ENCODE measurements at regions not wholly inside any gene's neighbourhood (a gene's known extent, or its start where the extent isn't known, plus 50 kb on each side); places are given as distances from the start of the nearest gene placed in this dataset.
A peak's percentile ranks its signal among the peaks of the same experiment; 100 is the strongest.
"Not testable (repeated sequence)": the region's sequence is repeated elsewhere in the genome, so short reads cannot be mapped to it uniquely, and the experiment has no call there.

GRCh38 chr5:94025788-94026473, 284.5 kb upstream of the POU5F2 start:
- DNase-seq (ENCODE audit: low spot score) = no peak

DNA sequence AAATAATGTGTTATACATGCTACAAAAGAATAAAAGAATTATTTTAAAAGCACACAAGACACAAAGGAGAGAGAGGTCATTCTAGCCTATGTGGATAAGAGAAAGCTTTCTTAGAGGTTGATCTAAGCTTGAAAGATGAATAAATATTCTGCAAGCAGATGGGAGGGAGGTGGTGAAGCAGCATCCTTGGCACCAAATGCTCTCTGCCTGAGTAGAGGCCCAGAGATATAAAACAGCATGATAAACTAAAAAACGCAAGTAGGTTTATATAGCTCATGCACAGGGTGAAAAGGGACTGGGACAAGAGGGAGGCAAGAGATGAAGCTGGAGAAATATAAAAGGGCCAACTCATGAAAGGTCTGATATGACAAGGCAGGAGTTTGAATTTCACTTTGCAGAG, 283.2 kb upstream of the POU5F2 start:
- no peak for DNase-seq (ENCODE audit: low spot score)

- no peak for DNase-seq (ENCODE audit: low spot score)
These were observed 282.7 kb upstream of the POU5F2 start for GRCh38 chr5:94024101-94024500.

DNA sequence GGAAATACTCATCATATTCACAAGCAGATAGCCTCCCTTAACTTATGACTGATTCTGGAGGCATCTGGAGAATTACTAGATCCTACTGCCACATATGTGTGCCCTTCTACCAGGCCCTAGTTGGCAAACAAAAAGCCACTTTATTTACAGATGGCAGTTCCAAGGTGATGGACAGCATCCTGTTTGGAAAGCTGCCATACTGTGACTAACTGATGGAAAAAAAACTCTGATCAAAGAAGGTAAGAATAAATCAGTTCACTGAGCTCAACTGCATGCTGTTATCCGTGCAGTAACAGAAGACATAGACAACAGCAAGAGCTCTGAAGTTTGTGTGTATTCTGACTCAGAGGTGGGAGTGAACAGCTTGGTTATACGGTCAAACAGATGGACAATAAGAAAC, 279.8 kb upstream of the POU5F2 start:
- peak; percentile 94 for DNase-seq (ENCODE audit: low spot score)

DNA sequence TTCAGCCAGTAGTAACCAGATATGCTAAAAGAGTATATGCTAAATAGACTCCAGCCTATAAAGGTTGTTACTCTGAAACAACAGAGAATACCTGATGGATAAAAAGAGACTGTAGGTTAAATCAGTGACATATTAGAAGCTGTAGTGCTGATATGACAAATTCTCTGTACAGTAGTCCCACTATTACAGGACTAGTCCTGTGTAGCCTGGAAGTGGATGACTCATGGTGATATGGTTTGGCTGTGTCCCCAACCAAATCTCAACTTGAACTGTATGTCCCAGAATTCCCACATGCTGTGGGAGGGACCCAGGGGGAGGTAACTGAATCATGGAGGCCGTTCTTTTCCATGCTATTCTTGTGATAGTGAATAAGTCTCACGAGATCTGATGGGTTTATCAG, 276.2 kb upstream of the POU5F2 start:
- DNase-seq (ENCODE audit: low spot score) = peak; percentile 66

GRCh38 chr5:94010814-94011213, 269.4 kb upstream of the POU5F2 start:
- no peak for DNase-seq (ENCODE audit: low spot score)

GRCh38 chr5:94009161-94009560, 267.8 kb upstream of the POU5F2 start:
- DNase-seq (ENCODE audit: low spot score) = no peak

DNA sequence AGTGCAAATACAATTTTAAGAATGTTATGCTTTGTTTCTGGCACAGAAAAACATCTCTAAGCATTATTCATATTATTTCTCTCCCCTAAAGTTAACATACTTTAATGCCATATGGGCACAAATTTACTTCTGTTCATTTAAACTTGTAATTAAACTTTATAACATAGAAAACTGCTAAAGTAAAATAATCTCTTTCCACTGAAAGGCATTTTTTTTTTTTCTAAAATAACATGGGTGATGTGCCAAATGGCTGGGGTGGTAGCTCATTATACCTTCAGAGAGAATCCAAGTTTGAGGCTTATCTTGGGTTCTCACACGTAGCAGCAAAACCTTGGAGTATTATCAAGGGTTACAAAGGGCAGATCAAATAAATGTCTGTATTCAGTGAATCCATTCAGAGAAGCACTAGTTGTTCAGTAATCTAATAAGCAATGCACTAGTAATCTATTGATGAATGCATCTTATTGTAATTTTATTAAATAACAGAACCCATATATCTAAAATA, 257.6 kb upstream of the POU5F2 start:
- DNase-seq (ENCODE audit: low spot score) = no peak

DNA sequence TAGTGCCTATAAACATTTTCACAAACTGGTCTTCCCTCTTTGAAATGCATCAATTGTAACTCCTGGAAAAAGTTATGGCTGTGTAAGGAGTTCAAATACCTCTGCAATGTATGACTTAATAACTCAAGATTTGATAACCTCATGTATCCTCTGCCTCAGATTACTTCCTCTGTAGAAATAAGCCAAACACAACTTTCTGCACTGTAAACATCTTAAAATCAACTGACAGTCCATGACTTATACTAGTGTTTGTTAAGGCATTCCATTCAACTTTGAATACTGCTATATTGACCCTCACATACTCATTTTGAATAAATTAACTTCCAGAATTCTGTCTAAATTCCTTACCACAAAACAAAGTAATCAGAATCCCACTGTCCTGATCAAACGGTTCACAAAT, 256.2 kb upstream of the POU5F2 start:
- no peak for DNase-seq (ENCODE audit: low spot score)

DNA sequence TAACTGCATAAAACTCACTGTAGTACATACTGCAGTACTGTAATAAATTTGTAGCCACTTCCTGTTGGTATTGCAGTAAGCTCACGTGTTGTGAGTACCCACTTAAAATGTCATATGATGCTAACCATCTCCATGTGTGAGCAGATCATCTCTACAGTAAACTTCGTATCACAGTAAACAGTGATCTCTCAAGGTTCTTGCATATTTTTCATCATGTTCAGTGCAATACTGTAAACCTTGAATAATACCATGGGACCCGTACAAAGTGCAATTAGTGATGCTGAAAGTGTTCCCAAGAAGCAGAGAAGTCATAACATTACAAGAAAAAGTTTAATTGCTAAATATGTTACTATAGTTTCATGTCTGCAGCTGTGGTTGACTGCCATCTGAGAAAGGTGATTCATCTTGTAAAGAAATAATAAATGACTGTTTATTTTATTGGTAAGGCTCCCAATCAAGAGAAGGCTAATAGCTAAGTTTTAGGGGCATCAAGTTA, 253.8 kb upstream of the POU5F2 start:
- DNase-seq (ENCODE audit: low spot score) = peak; percentile 22

DNA sequence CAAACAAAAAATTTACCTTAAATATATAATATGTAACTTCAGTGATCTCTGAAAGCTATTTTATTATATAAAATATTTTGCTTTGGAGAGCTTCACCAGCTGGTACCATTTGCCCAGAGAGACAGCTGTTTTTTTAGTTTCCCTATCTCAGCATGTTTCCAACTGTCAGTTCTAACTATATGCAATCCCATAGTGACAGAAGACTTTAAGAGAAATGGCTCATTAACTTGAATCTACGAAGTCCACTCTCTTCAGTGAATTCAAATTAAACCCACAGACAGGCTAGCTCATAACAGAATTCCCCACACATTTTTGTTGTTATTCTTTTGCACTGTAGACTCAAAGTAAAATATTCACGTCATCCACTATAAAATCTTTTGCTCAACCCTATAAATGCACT, 251.8 kb upstream of the POU5F2 start:
- DNase-seq (ENCODE audit: low spot score) = no peak

DNA sequence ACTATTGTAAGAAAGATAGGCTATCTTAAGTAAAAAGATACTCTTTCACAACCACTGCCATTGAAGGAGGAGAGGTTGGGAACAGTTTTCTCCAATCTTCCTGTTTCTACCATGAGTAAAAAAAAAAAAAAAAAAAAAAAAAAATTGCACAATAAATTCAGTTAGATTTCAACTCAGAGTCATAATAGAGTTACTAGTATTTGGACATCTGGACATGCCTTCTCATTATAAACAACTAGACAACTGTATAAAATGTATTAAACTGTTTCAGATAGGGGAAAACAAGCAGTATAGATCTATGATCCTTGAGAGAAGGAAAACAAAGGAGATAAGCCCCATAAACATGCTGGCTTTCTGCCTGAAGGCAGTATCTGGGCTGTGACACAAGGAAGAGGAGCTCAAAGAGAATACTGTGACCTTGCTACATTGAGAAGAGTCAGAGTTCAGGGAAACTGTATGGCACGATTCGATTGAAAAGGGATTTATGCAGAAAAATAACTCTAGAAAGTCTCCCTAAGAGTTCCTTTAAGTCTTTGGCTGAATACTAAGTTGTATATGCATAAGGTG, 249.2 kb upstream of the POU5F2 start:
- DNase-seq (ENCODE audit: low spot score) = no peak

GRCh38 chr5:93985940-93986570, 244.7 kb upstream of the POU5F2 start:
- DNase-seq (ENCODE audit: low spot score) = not testable (repeated sequence)

- no peak for DNase-seq (ENCODE audit: low spot score)
These were observed 236.8 kb upstream of the POU5F2 start for GRCh38 chr5:93978222-93978621.

DNA sequence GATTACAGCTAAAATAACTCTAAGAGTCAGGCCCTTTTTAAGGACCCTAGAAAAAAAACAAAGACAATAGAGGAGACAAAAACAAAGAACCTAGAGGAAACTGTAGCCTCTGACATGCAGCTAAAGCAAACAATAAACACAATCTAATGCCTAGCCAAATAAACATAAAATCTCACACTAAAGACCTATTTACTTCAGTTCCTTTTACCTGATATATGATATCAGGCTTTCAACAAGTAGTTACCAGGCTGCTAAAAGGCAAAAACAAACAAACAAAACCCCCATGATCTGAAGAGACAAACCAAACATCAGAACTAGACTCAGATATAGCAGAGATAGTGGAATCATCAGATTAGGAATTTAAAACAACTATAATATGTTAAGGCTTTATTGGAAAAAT, 226.5 kb upstream of the POU5F2 start:
- no peak for DNase-seq (ENCODE audit: low spot score)

- no peak for DNase-seq (ENCODE audit: low spot score)
These were observed 223.0 kb upstream of the POU5F2 start for GRCh38 chr5:93964421-93964820.

GRCh38 chr5:93960042-93960441, 218.6 kb upstream of the POU5F2 start:
- no peak for DNase-seq (ENCODE audit: low spot score)

DNA sequence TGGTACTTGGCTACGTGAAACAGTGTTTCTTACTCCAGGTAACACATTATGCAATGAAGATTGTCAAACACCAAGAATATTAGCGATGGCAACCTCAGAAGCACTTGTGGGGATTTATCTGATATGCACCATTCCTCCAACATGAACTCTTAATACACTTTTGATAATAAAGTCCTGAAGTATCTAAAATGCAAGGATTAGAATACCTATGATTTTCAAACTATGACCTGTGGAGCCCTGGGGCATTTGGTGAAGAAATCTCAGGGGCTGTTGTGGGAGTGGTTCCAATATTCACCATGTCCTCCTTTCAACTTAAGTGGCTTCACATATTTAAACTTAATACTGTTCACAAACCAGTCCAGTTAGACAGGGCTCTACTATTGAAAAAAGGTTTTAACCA, 214.6 kb upstream of the POU5F2 start:
- no peak for DNase-seq (ENCODE audit: low spot score)

DNA sequence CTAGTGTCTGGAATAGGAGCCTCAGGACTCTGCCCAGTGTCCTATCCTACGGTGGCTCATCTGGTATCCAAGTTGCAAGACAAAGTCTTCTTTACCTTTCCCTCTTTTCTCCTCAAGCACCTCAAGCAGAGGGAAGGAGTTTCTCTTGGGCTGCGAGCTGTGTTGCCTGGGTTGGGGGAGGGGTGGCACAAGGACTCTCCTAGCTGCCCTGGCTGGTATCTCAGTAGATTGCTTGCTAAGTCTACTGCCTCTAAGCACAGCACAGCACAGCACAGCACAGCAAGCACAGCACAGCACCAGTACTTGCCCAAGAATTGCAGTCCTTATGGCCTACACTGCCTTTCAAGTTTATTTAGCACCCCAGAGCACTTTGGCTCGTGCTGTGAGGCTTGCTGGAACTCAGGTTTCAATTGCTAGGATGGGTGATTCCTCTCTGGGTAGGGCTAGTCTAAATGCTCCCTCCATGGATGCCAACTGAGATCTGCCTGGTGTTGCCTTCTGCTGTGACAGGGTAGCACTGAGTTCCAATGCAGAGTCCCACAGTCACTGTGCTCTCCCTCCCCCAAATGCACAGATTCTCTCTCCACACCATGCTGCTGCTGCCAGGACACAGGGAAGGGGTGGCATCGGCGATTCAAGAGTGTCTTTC, 213.1 kb upstream of the POU5F2 start:
- DNase-seq (ENCODE audit: low spot score) = no peak

GRCh38 chr5:93953442-93953841, 212.0 kb upstream of the POU5F2 start:
- no peak for DNase-seq (ENCODE audit: low spot score)

- DNase-seq (ENCODE audit: low spot score) = no peak
These were observed 200.5 kb upstream of the POU5F2 start for GRCh38 chr5:93941897-93942296.

GRCh38 chr5:93933269-93933668, 191.9 kb upstream of the POU5F2 start:
- DNase-seq (ENCODE audit: low spot score) = not testable (repeated sequence)

DNA sequence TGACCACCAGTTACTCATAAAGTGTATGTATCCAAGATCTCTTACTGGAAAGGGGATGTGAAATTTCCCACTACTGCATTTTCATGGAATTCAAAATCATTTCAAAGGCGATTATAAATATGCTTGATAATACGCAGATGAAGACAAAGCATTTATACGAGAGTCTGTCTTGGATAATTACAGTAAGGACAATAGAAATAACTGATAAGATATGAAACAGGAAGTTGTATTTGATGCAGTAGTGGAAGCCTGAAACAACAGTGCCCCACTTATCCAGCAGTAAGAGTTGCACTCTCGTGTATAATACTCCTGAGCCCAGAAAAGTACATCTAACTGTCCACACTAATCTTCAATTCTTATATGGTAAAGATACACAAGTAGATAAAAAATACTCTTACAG, 188.7 kb upstream of the POU5F2 start:
- DNase-seq (ENCODE audit: low spot score) = no peak
